Lung microvascular endothelial cell (primary cell): ENCODE measurements at regions not wholly inside any gene's neighbourhood (a gene's known extent, or its start where the extent isn't known, plus 50 kb on each side); places are given as distances from the start of the nearest gene placed in this dataset.
A peak's percentile ranks its signal among the peaks of the same experiment; 100 is the strongest.
"Not testable (repeated sequence)": the region's sequence is repeated elsewhere in the genome, so short reads cannot be mapped to it uniquely, and the experiment has no call there.

ENCODE experiments used
- DNase-seq, 2 donors: peaks; one replicate each; pipeline versions ENCODE4 v3.0.0 to v3.0.0-alpha.2; 2010; ENCODE audit warnings: low read depth in 2 of 2

DNA sequence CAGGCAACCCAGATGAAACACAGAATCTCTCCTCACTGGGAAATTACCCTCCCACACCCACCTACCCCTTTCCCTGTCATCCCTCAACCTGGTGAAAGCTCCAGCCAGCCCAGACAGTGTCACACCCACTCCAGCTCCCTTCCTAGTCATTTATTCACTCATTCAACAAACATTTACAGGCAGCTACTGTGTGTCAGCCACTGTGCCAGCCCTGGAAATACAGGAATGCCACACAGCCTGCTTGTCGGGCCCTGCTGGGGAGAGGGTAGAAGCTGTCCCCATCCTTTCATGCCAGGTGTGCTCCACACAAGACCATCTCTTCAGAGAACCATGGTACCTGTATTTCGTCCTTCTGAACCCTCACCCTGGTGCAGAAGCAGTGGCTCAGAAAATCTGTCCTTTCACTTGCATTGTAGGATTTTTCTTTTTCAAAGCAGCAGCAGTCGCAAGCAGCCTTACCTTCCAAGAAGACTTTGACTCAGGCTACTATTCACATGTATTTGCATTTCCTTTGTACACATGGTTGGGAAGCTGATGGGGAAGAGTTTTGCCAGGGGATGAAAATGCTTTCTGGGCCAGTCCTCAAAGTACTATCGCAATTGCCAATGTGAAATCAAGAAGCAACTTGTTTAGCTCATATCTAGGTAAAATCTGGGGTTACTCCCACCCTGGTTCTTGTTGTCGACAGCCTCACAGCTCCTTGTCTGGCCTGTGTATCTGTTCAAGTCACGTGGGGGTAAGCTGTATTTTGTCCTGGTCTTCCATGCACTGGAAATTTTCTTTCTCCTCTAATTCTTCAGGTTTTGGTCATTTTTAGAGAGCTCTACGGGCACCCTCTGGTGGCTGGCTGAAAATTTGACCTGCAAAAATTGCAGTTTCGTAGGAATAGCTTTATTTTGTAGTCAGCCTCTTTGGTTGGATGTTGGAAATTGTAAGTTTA is 147.4 kb upstream of the EGLN3 start:
- DNase-seq = peak; percentile 48 to 70

DNA sequence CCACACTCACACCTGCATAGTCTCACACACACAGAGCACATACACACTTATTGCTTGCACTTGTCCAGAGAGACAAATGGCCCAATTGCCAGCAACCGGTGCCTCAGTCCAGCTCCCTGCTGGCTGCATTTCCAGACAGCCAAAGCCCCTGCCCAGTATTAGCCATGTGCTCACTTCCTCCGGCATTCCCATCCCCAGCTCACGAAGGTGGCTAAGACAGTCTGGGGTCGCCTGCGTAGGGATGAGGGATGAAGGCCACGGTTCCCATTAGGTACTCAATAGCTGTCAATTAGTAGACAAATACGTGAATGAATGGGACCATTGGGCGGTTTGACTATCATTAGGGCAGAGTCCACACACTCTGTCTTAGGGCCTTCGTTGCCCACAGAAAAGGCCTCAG is 146.8 kb upstream of the EGLN3 start:
- DNase-seq = no peak

DNA sequence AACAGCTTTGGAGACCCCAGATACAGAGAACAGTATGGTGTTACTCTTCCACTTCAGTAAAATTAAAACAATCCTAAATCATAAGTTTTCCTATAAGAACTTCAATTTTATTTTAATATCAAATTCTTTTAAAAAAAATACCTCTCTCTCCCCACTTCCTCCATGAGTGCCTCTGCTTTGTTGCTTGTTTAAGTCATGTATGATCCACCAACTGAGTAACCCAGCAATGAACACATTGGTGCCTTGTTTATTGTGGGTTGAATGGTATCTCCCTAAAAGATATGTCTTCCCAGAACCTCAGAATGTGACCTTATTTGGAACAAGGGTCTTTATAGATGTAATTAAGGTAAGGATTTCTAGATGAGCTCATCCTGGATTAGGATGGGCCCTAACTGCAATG is 143.5 kb upstream of the EGLN3 start:
- DNase-seq = no peak

DNA sequence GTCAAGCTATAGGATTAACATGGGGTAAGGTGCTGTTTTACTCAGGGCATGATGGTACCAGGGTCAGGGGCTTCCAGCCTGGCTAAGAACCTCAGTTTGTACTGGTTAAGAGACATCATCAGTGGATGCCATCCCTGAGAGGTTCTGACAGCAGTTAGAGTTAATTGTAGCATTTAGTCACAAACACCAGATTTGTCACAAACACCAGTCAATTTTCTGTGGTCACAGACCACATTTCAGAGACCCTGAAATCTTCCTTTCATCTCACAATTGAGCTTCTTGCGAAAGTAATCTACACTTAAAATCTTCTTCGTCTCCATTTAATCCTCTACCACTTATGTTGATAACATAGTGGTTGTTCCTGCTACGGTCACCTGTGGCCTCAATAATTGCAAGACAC is 143.0 kb upstream of the EGLN3 start:
- no peak for DNase-seq

DNA sequence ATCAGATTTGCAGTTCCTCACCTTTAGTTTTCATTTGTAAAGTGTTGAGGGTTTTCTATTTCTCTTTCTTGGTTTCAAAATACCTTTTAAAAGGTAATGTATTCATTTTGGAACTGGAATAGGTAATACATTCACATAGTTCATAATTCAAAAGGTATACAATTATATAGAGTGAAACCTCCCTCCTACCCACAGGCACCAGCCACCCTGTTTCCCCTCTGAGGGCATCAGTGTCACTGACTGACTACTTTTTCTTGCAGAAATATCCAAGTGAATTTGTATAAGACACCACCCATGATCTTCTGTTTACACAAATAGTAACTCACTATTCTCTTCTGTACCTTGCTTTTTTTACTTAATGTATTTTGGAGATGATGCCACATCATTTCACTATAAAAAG is 139.6 kb upstream of the EGLN3 start:
- DNase-seq = no peak

DNA sequence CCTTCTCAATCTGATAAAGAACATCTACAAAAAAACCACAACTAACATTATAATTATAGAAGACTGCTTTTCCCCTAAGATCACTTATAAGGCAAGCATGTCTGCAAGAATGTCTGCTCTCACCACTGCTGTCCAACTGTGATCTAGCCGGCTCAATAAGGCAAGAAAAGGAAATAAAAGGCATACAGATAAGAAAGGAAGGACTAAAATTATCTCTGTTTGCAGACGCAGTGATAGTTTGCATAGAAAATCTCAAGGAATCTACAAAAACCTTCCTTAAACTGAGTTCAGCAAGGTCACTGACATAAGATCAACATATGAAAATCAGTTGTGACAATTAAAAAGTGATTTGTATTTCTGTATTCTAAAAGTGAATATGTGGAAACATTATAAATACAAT is 138.0 kb upstream of the EGLN3 start:
- DNase-seq = no peak

DNA sequence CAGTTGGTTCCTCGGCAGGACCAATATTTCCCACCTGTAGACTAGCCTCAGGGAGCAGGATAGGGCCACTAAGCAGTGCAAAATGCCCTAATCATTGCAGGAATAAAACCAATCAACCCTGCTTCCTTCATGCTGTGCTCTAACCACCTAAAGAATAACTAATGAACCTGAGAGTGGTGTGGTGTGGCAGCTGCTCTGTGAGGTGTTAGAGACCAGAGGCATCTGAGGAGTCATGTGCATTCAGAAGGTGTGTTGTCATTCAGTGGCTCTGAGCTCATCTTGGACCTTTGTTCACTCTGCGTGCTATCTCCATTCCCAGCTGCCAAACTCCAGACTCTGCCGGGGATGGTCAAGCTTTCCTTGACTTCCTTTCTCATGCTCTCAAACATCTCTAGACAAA is 136.7 kb upstream of the EGLN3 start:
- no peak for DNase-seq

DNA sequence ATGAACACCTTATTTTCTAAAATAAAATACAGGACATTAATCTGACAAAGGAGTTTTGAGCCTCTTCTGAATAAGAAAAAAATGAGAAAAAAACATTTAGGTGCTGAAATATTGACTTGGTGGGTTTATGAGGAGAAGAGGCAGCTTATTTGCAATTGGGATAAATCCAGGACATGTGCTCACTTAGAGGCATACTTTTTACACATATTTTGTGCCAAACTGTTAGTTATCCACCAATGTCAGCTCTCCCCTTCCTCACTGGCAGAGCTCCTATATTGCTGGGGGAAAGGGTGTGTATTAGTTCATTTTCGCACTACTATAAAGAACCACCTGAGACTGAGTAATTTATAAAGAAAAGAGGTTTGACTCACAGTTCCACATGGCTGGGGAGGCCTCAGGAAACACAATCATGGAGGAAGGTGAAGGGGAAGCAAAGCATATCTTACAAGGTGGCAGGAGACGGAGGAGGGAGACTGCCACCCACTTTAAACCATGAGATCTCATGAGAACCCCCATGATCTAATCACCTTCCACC is 135.4 kb upstream of the EGLN3 start:
- no peak for DNase-seq

DNA sequence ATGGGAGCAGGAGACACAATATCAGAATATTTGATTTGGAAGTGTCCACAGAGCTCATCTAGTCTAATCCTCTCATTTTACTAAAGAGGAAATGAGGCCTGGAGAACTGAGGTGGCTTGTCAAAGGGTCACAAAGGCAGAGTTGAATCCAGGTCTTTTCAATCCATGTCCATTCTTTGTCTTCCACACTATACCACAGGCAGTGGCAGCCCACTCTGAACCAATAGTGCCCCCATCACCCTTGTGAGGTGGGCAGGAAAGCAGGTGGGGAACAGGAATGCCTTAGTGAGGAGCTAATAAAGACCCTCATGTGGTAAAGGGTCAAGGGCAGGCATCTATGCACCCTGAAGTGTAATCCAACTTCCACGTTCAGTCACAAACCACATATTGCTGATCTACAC is 134.8 kb upstream of the EGLN3 start:
- DNase-seq = no peak

DNA sequence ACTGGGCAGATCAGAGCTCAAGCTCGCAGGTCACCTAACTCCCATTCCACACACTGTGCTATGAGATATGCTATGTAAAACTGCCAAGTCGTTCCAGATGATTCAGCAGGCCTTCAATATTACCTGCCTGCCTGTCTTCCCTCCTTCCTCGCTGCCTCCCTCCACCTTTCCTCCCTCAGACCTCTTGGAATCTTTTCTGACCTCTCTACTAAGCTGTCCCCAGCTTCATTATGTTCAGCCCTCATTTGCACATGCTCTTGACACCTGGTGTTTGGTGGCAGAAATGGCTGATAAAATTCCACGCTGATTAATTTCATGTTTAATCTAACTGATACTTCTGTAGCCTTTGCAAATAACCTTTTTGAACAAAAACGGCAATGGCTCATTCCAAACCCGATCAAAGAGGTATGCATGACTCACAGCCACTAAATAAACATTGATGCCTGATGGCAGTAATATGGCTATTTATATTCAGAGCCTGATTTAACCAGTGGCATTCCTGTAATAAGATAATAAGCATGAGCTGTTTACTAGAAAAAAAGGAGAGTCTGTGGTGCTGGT is 130.8 kb upstream of the EGLN3 start:
- DNase-seq = peak; percentile 24 to 53

DNA sequence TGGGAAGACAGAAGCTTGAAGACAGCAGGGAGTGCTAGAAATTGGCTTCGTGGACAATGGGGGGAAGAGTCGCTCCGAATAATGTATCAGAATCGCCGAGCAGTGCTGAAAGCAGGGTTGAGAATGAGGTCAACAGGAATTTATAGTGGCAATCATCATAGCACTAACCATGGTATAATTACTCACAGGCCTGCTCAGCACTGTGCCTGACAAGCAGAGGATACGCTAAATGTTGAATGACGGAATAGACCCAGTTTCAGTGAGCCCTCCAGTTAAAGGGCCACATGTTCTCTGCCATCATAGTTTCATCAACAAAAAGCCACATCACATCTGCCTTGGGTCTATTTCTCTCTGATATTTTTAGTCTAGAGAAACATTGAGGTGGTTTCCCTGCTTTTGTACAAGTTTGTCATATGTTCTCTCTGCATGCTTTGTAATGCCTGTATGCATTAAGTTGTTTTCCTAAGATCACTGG is 130.3 kb upstream of the EGLN3 start:
- DNase-seq = peak in 1 of 2 donors; percentile 6

DNA sequence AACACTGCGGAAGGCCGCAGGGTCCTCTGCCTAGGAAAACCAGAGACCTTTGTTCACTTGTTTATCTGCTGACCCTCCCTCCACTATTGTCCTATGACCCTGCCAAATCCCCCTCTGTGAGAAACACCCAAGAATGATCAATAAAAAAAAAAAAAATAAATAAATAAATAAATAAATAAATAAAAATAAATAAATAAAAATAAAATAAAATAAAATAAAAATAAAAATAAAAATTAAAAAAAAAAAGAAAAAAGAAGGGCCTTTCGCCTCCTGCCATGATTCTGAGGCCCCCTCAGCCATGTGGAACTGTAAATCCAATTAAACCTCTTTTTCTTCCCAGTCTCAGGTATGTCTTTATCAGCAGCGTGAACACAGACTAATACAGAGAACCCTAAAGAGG is 128.8 kb upstream of the EGLN3 start:
- not testable (repeated sequence) for DNase-seq

DNA sequence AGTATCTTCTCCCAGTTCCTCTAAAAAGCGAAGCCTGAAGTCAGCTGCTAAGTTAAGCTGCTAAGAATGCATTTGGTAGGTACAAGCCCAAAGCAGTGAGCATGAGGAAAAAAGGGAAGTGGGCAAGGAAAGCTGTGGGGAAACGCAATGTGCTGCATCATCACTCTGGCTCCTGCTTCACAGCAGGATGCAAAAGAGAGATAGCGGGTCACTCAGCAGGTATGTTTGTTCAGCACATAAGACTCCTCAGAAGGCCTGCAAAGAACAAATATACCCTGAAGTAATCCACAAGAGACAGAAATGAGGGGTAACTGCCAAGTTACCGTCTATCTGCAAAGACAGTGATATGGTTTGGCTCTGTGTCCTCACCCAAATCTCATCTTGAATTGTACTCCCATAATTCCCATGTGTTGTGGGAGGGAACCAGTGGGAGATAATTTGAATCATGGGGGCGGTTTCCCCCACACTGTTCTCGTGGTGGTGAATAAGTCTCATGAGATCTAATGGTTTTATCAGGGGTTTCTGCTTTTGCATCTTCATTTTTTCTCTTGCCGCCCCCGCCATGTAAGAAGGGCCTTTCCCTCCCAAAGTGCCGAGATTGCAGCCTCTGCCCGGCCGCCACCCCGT is 127.4 kb upstream of the EGLN3 start:
- DNase-seq = no peak

DNA sequence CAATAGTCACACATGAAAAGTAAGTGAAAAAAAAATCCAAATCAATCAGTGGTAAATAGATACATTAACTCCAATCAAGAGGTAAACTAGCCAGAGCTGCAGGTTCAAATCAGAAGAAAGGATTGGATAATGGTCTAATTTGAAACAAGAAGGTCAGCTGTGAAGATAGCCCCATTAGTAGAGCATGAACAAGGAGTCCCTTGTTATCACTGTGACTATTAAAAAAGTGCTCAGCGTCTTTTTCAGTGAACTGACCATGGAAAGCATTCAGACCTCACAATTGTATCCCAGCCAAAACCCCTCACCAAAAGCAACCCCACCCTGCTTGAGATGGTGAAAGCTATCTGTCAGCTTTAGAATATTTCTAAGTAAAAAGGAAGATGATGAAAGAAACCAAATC is 125.0 kb upstream of the EGLN3 start:
- no peak for DNase-seq

DNA sequence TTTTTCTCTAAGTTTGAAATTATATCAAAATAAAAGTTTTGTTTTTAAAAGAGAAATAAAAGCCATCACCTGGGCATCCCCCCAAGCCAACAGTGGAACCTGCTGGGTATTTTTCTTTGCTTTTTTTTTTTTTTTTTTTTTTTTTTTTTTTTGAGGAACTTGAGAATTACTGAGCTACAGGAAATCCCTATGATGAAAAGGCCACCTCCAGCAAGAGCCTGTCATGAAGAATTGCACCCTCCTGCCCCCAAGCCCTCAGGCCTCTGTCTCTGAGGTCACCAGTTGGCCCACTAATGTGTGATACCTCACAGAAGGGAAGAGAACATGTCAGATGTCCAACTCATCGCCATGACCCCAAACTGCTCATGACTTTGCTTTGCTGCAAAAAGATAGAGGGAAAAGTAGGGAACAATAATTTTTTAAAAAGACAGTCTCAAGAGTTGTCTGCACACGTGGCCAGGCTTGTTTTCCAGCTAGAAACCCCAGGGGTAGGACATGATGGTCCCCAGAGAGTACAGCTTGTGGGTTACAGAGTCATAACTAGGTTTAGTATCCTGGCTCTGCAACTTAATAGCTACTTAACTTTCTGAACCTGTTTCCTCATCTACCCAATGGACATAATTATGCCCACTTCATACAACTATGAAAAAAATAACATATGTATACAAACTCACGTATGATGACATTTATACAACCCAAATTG is 124.3 kb upstream of the EGLN3 start:
- no peak for DNase-seq

DNA sequence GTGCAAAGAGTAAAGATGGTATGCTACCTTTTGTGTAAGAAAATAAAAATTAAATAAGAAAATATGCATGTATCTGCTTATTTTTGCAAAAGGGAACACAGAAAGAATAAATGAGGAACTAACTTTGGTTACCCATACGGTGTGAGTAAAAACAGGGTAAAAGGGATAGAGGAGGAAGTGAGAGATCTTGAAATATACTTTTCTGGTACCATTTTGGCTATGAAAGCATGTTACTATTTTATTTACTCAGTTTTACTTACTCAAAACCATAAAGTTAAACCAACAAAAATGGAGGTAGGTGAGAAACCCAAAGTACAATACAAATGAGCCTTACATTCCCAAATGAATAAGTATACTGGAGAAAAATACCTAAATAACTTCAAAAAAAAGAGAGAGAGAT is 122.0 kb upstream of the EGLN3 start:
- no peak for DNase-seq

DNA sequence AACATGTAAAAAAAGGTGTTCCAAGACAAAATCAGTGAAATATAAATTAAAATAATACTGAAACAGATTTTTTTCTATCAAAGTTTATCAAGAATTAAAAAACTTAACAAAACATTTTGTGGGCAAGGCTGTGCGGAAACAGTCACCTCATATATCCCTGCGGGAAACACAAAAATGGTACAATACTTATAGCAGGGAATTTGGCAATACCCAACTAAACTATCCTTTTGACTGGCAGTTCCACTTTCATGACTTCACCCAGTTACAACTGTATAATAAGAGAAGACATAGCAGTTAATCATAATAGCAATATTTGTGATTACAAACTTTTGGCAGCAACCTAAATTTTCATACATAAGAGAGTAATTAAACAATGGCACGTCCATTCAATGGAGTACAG is 121.5 kb upstream of the EGLN3 start:
- no peak for DNase-seq

DNA sequence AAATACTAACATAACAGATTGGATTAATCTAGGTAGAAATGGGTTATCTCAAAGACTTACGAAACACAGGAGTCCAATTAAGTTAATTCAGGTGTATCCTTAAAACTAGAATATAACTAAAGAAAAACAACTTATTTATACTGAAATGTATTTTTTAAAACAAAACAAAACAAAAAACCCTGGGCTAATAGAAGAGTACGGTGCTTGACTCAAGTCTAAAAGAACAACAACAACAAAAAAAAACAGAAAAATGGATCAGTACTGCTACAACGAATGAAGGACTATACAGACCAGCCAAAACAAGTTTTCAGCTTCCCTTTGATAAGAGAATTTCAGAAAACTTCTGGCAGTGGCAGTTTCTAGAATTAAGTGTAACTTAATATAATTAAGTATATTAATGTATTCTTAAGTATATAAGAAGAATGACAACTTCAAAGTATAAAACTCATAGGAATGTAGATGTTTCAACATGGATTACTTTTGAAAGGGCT is 120.1 kb upstream of the EGLN3 start:
- DNase-seq = no peak

DNA sequence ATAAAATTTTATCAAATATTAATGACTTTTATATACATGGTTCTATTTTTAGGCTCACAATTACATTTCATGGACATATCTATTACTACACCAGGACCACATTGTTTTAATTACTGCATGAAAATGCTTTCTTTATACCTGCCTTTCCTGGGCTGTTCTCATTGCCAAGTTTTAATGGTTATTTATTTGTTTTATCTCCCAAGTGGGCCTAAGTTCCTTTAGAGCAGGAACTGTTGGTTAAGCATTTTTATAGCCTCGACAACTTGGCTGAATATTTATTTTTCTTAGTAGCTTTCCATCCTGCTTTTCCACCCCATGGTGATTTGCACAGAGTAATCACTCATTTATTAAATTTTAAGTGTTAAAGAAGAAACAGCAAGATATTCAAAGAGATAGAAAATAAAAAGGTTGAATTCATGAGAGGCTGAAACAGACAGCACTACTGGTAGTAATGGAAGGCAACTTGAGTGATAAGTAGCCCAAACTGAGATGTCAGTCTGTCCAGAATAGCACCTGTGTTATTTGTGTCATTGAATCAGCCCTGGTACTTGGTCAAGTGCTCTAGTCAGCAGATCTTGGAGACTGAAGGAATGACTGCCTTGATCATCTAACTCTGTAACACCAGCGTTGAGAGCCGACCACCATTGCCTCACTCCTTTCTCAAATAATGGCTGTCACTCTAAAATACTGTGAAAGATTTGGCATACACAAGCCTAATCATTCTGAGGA is 119.1 kb upstream of the EGLN3 start:
- peak in 1 of 2 donors; percentile 50 for DNase-seq

DNA sequence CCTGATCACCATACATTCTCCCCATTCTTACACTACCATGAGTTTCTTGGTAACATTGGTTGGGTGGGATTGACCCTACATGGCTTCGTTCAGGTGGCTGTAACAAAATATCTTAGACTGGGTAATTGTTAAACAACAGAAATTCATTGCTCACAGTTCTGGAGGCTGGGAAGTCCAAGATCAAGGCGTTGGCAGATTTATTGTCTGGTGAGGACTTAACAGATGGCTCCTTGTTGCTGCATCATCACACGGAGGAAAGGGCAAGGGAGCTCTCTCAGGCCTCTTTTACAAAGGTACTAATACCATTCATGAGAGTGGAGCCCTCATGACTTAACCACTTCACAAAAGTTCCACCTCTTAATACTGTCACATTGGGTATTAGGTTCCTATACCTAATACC is 116.7 kb upstream of the EGLN3 start:
- no peak for DNase-seq
